ENCODE measurements at regions not wholly inside any gene's neighbourhood (a gene's known extent, or its start where the extent isn't known, plus 50 kb on each side); places are given as distances from the start of the nearest gene placed in this dataset.

- no peak for DNase-seq (ENCODE audit: low spot score)
These were observed 63.5 kb upstream of the CTLA4 start for GRCh38 chr2:203804070-203804469.

GRCh38 chr2:203804764-203805485 is 62.6 kb upstream of the CTLA4 start:
- Histone ChIP-seq H3K4me3 (no peak overlapping the region), H3K27me3 (no peaks in the 10 kb centered on the region), H3K79me2 (no peaks in the 10 kb centered on the region), H2AFZ (no peak overlapping the region), H3K27ac (no peak overlapping the region), H3K9me2 (replicated peaks; ENCODE audit: insufficient read depth) (no peaks in the 10 kb centered on the region), H4K20me1 (ENCODE audit: insufficient read depth, poor library complexity, severe bottlenecking) (no peaks in the 10 kb centered on the region), H3K4me2 (no peak overlapping the region), H3K4me1 (ENCODE audit: insufficient read depth) (no peaks in the 10 kb centered on the region), H3K36me3 (replicated peaks; ENCODE audit: insufficient read depth, low read depth) (no peaks in the 10 kb centered on the region), H3K9me3 (ENCODE audit: low read depth) (no peaks in the 10 kb centered on the region)
- whole genome bisulfite sequencing (ENCODE audit: low lambda C conversion rate, missing lambda C conversion rate): 87% methylated on average over 4 of the region's 4 CpGs
- TF ChIP-seq CTCF (IDR thresholded peaks at IDR 0.05; ENCODE audit: poor library complexity): no peak
- TF ChIP-seq EZH2 (IDR thresholded peaks at IDR 0.05; ENCODE audit: borderline replicate concordance): no peak
- no peak for TF ChIP-seq EZH2phosphoT487 (IDR thresholded peaks at IDR 0.05; ENCODE audit: low read depth, severe bottlenecking, unreplicated experiment)
- no peak for DNase-seq (ENCODE audit: low spot score)

More at GRCh38 chr2:203804070-203804469, 63.5 kb upstream of the CTLA4 start:
- Histone ChIP-seq H3K27ac (no peak overlapping the region), H2AFZ (no peak overlapping the region), H3K4me1 (ENCODE audit: insufficient read depth) (no peaks in the 10 kb centered on the region), H3K4me3 (no peak overlapping the region), H3K9me3 (ENCODE audit: low read depth) (no peaks in the 10 kb centered on the region), H3K4me2 (no peak overlapping the region), H3K9me2 (replicated peaks; ENCODE audit: insufficient read depth) (no peaks in the 10 kb centered on the region), H3K79me2 (no peaks in the 10 kb centered on the region), H3K36me3 (replicated peaks; ENCODE audit: insufficient read depth, low read depth) (no peaks in the 10 kb centered on the region), H4K20me1 (ENCODE audit: insufficient read depth, poor library complexity, severe bottlenecking) (no peaks in the 10 kb centered on the region), H3K27me3 (no peaks in the 10 kb centered on the region)
- TF ChIP-seq EZH2 (IDR thresholded peaks at IDR 0.05; ENCODE audit: borderline replicate concordance) (no peak), CTCF (IDR thresholded peaks at IDR 0.05; ENCODE audit: poor library complexity) (no peak), EZH2phosphoT487 (IDR thresholded peaks at IDR 0.05; ENCODE audit: low read depth, severe bottlenecking, unreplicated experiment) (no peak)
- WGBS (ENCODE audit: low lambda C conversion rate, missing lambda C conversion rate): 66% methylated on average over 4 of the region's 4 CpGs

GRCh38 chr2:203805486-203805838 is 62.1 kb upstream of the CTLA4 start:
- TF ChIP-seq EZH2 (IDR thresholded peaks at IDR 0.05; ENCODE audit: borderline replicate concordance): no peak
- no peak for TF ChIP-seq CTCF (IDR thresholded peaks at IDR 0.05; ENCODE audit: poor library complexity)
- TF ChIP-seq EZH2phosphoT487 (IDR thresholded peaks at IDR 0.05; ENCODE audit: low read depth, severe bottlenecking, unreplicated experiment): no peak
- no peaks in the 10 kb centered on the region for H3K9me2 ChIP-seq (replicated peaks; ENCODE audit: insufficient read depth)
- H3K4me1 ChIP-seq (ENCODE audit: insufficient read depth): no peaks in the 10 kb centered on the region
- H3K36me3 ChIP-seq (replicated peaks; ENCODE audit: insufficient read depth, low read depth): no peaks in the 10 kb centered on the region
- no peak overlapping the region for H3K27ac ChIP-seq
- H3K4me2 ChIP-seq: no peak overlapping the region
- H2AFZ ChIP-seq: no peak overlapping the region
- WGBS (ENCODE audit: low lambda C conversion rate, missing lambda C conversion rate): 94% methylated on average over 1 of the region's 1 CpG
- H3K4me3 ChIP-seq: no peak overlapping the region
- no peak for DNase-seq (ENCODE audit: low spot score)
- H4K20me1 ChIP-seq (ENCODE audit: insufficient read depth, poor library complexity, severe bottlenecking): no peaks in the 10 kb centered on the region
- no peaks in the 10 kb centered on the region for H3K27me3 ChIP-seq
- H3K9me3 ChIP-seq (ENCODE audit: low read depth): no peaks in the 10 kb centered on the region
- H3K79me2 ChIP-seq: no peaks in the 10 kb centered on the region
